Keratinocyte (primary cell): ENCODE measurements at regions not wholly inside any gene's neighbourhood (a gene's known extent, or its start where the extent isn't known, plus 50 kb on each side); places are given as distances from the start of the nearest gene placed in this dataset.
"Not testable (repeated sequence)": the region's sequence is repeated elsewhere in the genome, so short reads cannot be mapped to it uniquely, and the experiment has no call there.

Experiments
- DNase-seq: peaks from one replicate; pipeline ENCODE4 v3.0.0-alpha.2; 2011; ENCODE audit warnings: low read depth, missing footprints, low spot score
- FAIRE-seq: peaks from 2 replicates; lab custom pipeline; 2011; peaks lifted over from hg19 to GRCh38; lab: Jason Lieb, UNC
- H2AFZ ChIP-seq: 2 replicates; pipeline ENCODE4 v1.6.0; 2012; ENCODE audit warnings: low read length, control low read depth, inconsistent platforms; ENCODE audit not compliant: control insufficient read depth
- H3K27ac ChIP-seq: 2 replicates; pipeline ENCODE4 v1.5.1; 2011; ENCODE audit warnings: low read length; ENCODE audit not compliant: control insufficient read depth, insufficient read depth
- H3K27me3 ChIP-seq: 3 replicates; pipeline ENCODE4 v1.6.0; 2011; ENCODE audit warnings: low read length; ENCODE audit not compliant: control insufficient read depth, insufficient read depth; ENCODE audit errors: extremely low read depth
- H3K36me3 ChIP-seq, 2 experiments: 2 replicates in 1 of 2; 3 replicates in 1 of 2; pipeline ENCODE4 v1.5.1; 2011; ENCODE audit warnings: low read length in 2 of 2, mild to moderate bottlenecking in 1 of 2; ENCODE audit not compliant: control insufficient read depth in 2 of 2, insufficient read depth in 2 of 2; ENCODE audit errors: extremely low read depth in 1 of 2
- H3K4me1 ChIP-seq: 3 replicates; pipeline ENCODE4 v1.5.1; 2011; ENCODE audit warnings: low read length; ENCODE audit not compliant: control insufficient read depth, insufficient read depth; ENCODE audit errors: extremely low read depth
- H3K4me2 ChIP-seq: 3 replicates; pipeline ENCODE4 v1.6.0; 2011; ENCODE audit warnings: low read depth, low read length; ENCODE audit not compliant: control insufficient read depth, insufficient read depth; ENCODE audit errors: extremely low read depth
- H3K4me3 ChIP-seq, 3 experiments: fragments of 200-600 bp in 1 of 3; sonication (generic) in 1 of 3; 2 replicates in 2 of 3; 3 replicates in 1 of 3; pipeline ENCODE4 v1.5.1; 2011 to 2016; ENCODE audit warnings: low read length in 3 of 3, mild to moderate bottlenecking in 3 of 3, control low read depth in 2 of 3, inconsistent platforms in 1 of 3, low read depth in 1 of 3, mixed read lengths in 1 of 3, mixed run types in 1 of 3, moderate library complexity in 1 of 3; ENCODE audit not compliant: control insufficient read depth in 2 of 3, insufficient read depth in 2 of 3; ENCODE audit errors: extremely low read depth in 1 of 3
- H3K79me2 ChIP-seq: 2 replicates; pipeline ENCODE4 v1.6.0; 2012; ENCODE audit warnings: low read length; ENCODE audit not compliant: control insufficient read depth, insufficient read depth
- H3K9ac ChIP-seq: 3 replicates; pipeline ENCODE4 v1.6.0; 2011; ENCODE audit warnings: low read length; ENCODE audit not compliant: control insufficient read depth, insufficient read depth; ENCODE audit errors: extremely low read depth
- H3K9me1 ChIP-seq: 3 replicates; pipeline ENCODE4 v1.6.0; 2011; ENCODE audit warnings: low read length; ENCODE audit not compliant: control insufficient read depth, insufficient read depth; ENCODE audit errors: extremely low read depth
- H3K9me3 ChIP-seq: 2 replicates; pipeline ENCODE4 v1.5.1; 2012; ENCODE audit warnings: low read depth, low read length; ENCODE audit not compliant: control insufficient read depth
- H4K20me1 ChIP-seq: 3 replicates; pipeline ENCODE4 v1.6.0; 2011; ENCODE audit warnings: low read length; ENCODE audit not compliant: control insufficient read depth, insufficient read depth; ENCODE audit errors: extremely low read depth
- CTCF ChIP-seq, 3 experiments: IDR thresholded peaks in 1 of 3; conservative IDR thresholded peaks in 1 of 3; optimal IDR thresholded peaks in 1 of 3; 2 replicates in 2 of 3; 3 replicates in 1 of 3; pipeline versions ENCODE3 to v1.5.1; 2011; ENCODE audit warnings: low read length in 3 of 3, mild to moderate bottlenecking in 3 of 3, moderate library complexity in 2 of 3, control low read depth in 1 of 3, inconsistent platforms in 1 of 3; ENCODE audit not compliant: insufficient read depth in 2 of 3; ENCODE audit errors: extremely low read depth in 1 of 3
- EZH2 ChIP-seq: IDR thresholded peaks from one replicate; pipeline ENCODE4 v1.6.1; 2012; ENCODE audit warnings: inconsistent platforms, mild to moderate bottlenecking, low read length, moderate library complexity
- dilution Hi-C: fragments of 300-500 bp; cut with MboI; formaldehyde crosslinking; loops from one replicate; pipeline ENCODE4 v1.7.0; 2020; ENCODE audit warnings: low sequenced_read_pairs; ENCODE audit not compliant: extremely low pct_ligation_motif_present

- FAIRE-seq (no peak), DNase-seq (no peak)
- Histone ChIP-seq H3K27ac (no peak overlapping the region), H3K4me1 (no peaks in the 10 kb centered on the region), H3K9me1 (no peaks in the 10 kb centered on the region), H3K4me2 (no peak overlapping the region), H4K20me1 (no peaks in the 10 kb centered on the region), H2AFZ (no peak overlapping the region), H3K27me3 (no peaks in the 10 kb centered on the region), H3K9me3 (no peaks in the 10 kb centered on the region), H3K36me3 (no peaks in the 10 kb centered on the region), H3K9ac (no peak overlapping the region), H3K79me2 (no peaks in the 10 kb centered on the region), H3K4me3 (no peak overlapping the region)
- dilution Hi-C loops, result loop anchor here (25.0 kb wide), 1 partner anchor 578 kb away; the partner anchor contains the start of gene ARL4A
- TF ChIP-seq CTCF (optimal IDR thresholded peaks at IDR 0.05 in 1 of 3, IDR thresholded peaks at IDR 0.05 in 1 of 3, conservative IDR thresholded peaks at IDR 0.05 in 1 of 3; ENCODE audit: extremely low read depth in 1 of 3, insufficient read depth in 2 of 3, low read length in 3 of 3) (no peak), EZH2 (no peak)
Observed at GRCh38 chr7:13265271-13265670, 577.8 kb downstream of the ARL4A start.

GRCh38 chr7:13274205-13274604 is 586.8 kb downstream of the ARL4A start:
- H3K79me2 ChIP-seq, H3K9me3 ChIP-seq, H3K9ac ChIP-seq, H3K4me3 ChIP-seq, H3K4me1 ChIP-seq, H3K4me2 ChIP-seq, H2AFZ ChIP-seq, FAIRE-seq, H3K27ac ChIP-seq, H3K36me3 ChIP-seq, H4K20me1 ChIP-seq, H3K9me1 ChIP-seq, DNase-seq, H3K27me3 ChIP-seq: not testable (repeated sequence)
- dilution Hi-C loops, result loop anchor here (25.0 kb wide), 1 partner anchor 587 kb away; the partner anchor contains the start of gene ARL4A

- Histone ChIP-seq H3K27me3 (no peaks in the 10 kb centered on the region), H3K9ac (no peak overlapping the region), H3K4me2 (no peak overlapping the region), H3K9me3 (no peaks in the 10 kb centered on the region), H3K36me3 (no peaks in the 10 kb centered on the region), H2AFZ (no peak overlapping the region), H4K20me1 (no peaks in the 10 kb centered on the region), H3K4me3 (no peak overlapping the region), H3K4me1 (no peaks in the 10 kb centered on the region), H3K9me1 (no peaks in the 10 kb centered on the region), H3K79me2 (no peaks in the 10 kb centered on the region), H3K27ac (no peak overlapping the region)
- no peak for FAIRE-seq
- TF ChIP-seq EZH2, result no peak
- TF ChIP-seq CTCF (optimal IDR thresholded peaks at IDR 0.05 in 1 of 3, IDR thresholded peaks at IDR 0.05 in 1 of 3, conservative IDR thresholded peaks at IDR 0.05 in 1 of 3; ENCODE audit: extremely low read depth in 1 of 3, insufficient read depth in 2 of 3, low read length in 3 of 3), result no peak
- no peak for DNase-seq
- dilution Hi-C loops, result loop anchor here (25.0 kb wide), 1 partner anchor 460 kb away; no protein-coding TSS in a partner anchor
Observed at GRCh38 chr7:13276977-13277376, 589.5 kb downstream of the ARL4A start.
